Activated T-helper 2 cell treated with anti-CD3 and anti-CD28 coated beads, Interferon-gamma antibody, Interleukin-2, Interleukin-4, amounts not matched to agents 10 μg/mL and 5 μg/mL and 100 μg/mL, durations not matched to agents 14 hours and 24 hours and 36 hours (primary cell): ENCODE measurements at regions not wholly inside any gene's neighbourhood (a gene's known extent, or its start where the extent isn't known, plus 50 kb on each side); places are given as distances from the start of the nearest gene placed in this dataset.
A peak's percentile ranks its signal among the peaks of the same experiment; 100 is the strongest.

Experiments
- DNase-seq: peaks from one replicate; pipeline ENCODE4 v3.0.0; 2021; ENCODE audit warnings: low spot score
- H3K27ac Mint-ChIP-seq: one replicate; pipeline ENCODE4 v1.8.0; 2021; ENCODE audit warnings: mixed read lengths
- H3K27me3 Mint-ChIP-seq: one replicate; pipeline ENCODE4 v1.8.0; 2021; ENCODE audit warnings: low read depth, mixed read lengths
- H3K36me3 Mint-ChIP-seq: one replicate; pipeline ENCODE4 v1.8.0; 2021; ENCODE audit warnings: low read depth, mixed read lengths
- H3K4me1 Mint-ChIP-seq: one replicate; pipeline ENCODE4 v1.8.0; 2021; ENCODE audit warnings: low read depth, mixed read lengths
- H3K4me3 Mint-ChIP-seq: one replicate; pipeline ENCODE4 v1.8.0; 2021; ENCODE audit warnings: low read depth, mild to moderate bottlenecking, moderate library complexity, mixed read lengths
- H3K9me3 Mint-ChIP-seq: one replicate; pipeline ENCODE4 v1.8.0; 2021; ENCODE audit warnings: mixed read lengths
- intact Hi-C: fragments of 100-400 bp; cut with micrococcal nuclease; formaldehyde crosslinking; loops from one replicate; pipeline ENCODE4 v1.15.1; 2023

DNA sequence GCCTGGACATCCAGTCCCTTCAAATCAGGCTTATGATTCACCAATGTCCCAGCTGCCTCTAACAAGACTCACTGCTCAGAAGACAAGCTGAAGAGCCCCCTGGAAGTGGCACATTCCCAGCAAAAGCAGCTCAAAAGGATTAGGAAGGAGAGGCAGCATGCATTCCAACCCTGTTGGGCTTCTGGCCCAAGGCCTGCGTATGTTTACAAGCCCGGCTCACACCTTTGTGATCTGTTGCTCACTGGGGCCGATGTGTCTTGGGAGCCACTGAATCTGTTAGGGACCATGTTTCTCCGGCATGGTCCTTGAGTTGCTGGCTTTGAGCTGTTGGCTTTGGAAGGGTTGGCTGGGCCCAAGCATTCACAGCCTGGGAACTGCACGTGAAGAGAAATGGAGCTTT is 81.2 kb upstream of the C1orf174 start:
- Mint-ChIP-seq H3K4me3 (no peak overlapping the region), H3K9me3 (no peaks in the 10 kb centered on the region), H3K27ac (no peak overlapping the region), H3K27me3 (peaks cover 4% of the 10 kb centered on the region), H3K36me3 (no peaks in the 10 kb centered on the region), H3K4me1 (no peaks in the 10 kb centered on the region)
- intact Hi-C loops, result no loop called here
- no peak for DNase-seq

DNA sequence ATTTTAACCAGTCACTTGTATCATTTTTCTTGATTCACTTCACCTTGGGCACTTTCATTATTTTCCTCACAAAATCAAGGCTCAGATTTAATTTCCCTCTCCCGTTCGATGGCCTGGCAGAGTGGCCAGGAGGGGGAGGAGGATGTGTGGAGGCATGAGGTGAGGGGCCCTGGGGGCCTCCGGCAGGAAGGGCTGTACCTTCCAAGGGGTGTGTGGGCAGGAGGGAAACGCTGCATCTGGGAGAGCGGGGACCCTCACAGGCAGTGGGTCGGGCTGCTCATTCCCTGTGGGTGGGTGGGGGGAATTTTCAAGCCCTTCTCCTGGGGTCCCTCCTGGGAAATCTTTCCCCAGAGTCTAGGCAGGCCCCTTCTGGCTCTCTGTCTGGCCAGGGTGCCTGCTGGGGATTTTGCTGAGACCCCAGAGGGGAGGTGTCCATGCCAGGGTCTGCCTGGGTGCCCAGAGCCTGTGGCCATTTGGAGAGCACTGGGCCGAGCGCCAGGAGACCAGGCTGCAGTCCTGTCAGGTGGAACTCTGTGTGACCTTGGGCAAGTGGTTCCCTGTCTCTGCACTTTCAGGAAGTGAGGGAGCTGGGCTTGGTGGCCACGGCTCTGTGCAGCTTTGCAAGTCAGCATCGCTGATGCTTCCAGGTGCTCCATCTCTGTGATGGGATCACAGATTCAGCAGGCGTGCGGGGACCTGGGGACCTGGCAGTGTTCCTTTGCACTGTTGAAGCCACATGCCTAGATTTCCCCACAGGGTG is 81.9 kb upstream of the C1orf174 start:
- intact Hi-C loops, result no loop called here
- Mint-ChIP-seq H3K4me3 (no peak overlapping the region), H3K36me3 (no peaks in the 10 kb centered on the region), H3K27ac (no peak overlapping the region), H3K27me3 (peaks cover 4% of the 10 kb centered on the region), H3K4me1 (no peaks in the 10 kb centered on the region), H3K9me3 (no peaks in the 10 kb centered on the region)
- DNase-seq, result no peak

DNA sequence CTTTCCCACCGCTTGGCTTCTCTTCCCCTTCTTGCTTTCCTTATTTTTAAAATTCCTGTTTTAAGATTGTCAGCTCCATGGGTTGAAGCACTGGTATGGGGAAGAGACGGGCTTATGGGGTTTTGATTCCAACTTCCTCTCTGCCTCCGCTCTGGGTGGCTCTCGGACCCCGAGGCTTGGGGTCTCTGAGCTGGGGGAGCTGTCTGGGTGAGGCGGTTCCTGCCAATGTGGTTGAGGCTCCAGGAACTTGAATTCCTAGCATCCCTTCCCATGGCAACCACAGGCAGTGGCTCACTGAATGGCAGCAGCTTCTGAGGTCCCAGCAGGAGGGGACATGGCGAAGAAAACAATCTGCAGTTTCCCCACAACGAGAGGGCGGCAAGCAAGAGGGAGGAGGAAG is 83.1 kb upstream of the C1orf174 start:
- Mint-ChIP-seq H3K4me1 (no peaks in the 10 kb centered on the region), H3K27me3 (peaks cover 4% of the 10 kb centered on the region), H3K4me3 (no peak overlapping the region), H3K36me3 (no peaks in the 10 kb centered on the region), H3K9me3 (no peaks in the 10 kb centered on the region), H3K27ac (no peak overlapping the region)
- DNase-seq, result no peak
- intact Hi-C loops, result no loop called here

GRCh38 chr1:3984586-3984985 is 84.5 kb upstream of the C1orf174 start:
- H3K4me3 Mint-ChIP-seq, result no peak overlapping the region
- H3K36me3 Mint-ChIP-seq, result no peaks in the 10 kb centered on the region
- no peak for DNase-seq
- H3K9me3 Mint-ChIP-seq, result no peaks in the 10 kb centered on the region
- no peak overlapping the region for H3K27ac Mint-ChIP-seq
- intact Hi-C loops, result no loop called here
- no peaks in the 10 kb centered on the region for H3K4me1 Mint-ChIP-seq
- H3K27me3 Mint-ChIP-seq, result peaks cover 4% of the 10 kb centered on the region

- Mint-ChIP-seq H3K4me1 (no peaks in the 10 kb centered on the region), H3K4me3 (no peak overlapping the region), H3K27ac (no peak overlapping the region), H3K9me3 (peaks cover under 1% of the 10 kb centered on the region), H3K27me3 (peaks cover 4% of the 10 kb centered on the region), H3K36me3 (no peaks in the 10 kb centered on the region)
- intact Hi-C loops, result no loop called here
- no peak for DNase-seq
Observed at GRCh38 chr1:3986686-3987218, 86.7 kb upstream of the C1orf174 start.

- no peak overlapping the region for H3K27ac Mint-ChIP-seq
- H3K4me1 Mint-ChIP-seq, result no peaks in the 10 kb centered on the region
- peaks cover under 1% of the 10 kb centered on the region for H3K27me3 Mint-ChIP-seq
- H3K4me3 Mint-ChIP-seq, result no peak overlapping the region
- H3K36me3 Mint-ChIP-seq, result no peaks in the 10 kb centered on the region
- no peak for DNase-seq
- peaks cover 7% of the 10 kb centered on the region for H3K9me3 Mint-ChIP-seq
- intact Hi-C loops, result no loop called here
Observed at GRCh38 chr1:3987669-3988235, 87.7 kb upstream of the C1orf174 start.

DNA sequence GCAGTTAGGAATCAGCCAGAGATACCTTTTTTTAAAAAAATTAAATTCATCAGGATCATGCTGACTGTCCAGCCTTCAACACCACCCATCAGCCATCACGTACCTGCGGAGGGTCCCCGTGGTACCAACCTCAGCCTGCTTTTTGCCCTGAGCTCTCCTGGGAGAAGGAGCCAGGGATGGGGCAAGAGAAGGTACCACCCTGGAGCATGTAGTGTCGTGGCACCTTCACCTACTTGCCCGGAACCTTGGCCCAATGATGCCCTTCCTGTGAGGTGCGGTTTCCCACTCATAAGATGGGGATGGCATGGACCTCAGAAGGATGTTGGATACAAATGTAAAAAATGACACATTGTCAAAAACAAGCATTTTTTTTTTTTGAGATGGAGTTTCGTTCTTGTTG is 88.4 kb upstream of the C1orf174 start:
- no peak for DNase-seq
- H3K27ac Mint-ChIP-seq, result no peak overlapping the region
- H3K27me3 Mint-ChIP-seq, result no peaks in the 10 kb centered on the region
- no peaks in the 10 kb centered on the region for H3K4me1 Mint-ChIP-seq
- no peaks in the 10 kb centered on the region for H3K36me3 Mint-ChIP-seq
- H3K4me3 Mint-ChIP-seq, result no peak overlapping the region
- intact Hi-C loops, result no loop called here
- peaks cover 7% of the 10 kb centered on the region for H3K9me3 Mint-ChIP-seq

GRCh38 chr1:3989465-3989864 is 89.4 kb upstream of the C1orf174 start:
- intact Hi-C loops, result no loop called here

GRCh38 chr1:3992103-3992556 is 92.1 kb upstream of the C1orf174 start:
- peak overlapping the region; percentile 9 for H3K27ac Mint-ChIP-seq
- H3K4me3 Mint-ChIP-seq, result no peak overlapping the region
- intact Hi-C loops, result no loop called here
- no peaks in the 10 kb centered on the region for H3K4me1 Mint-ChIP-seq
- no peaks in the 10 kb centered on the region for H3K36me3 Mint-ChIP-seq
- H3K27me3 Mint-ChIP-seq, result no peaks in the 10 kb centered on the region
- no peak for DNase-seq
- H3K9me3 Mint-ChIP-seq, result peaks cover 7% of the 10 kb centered on the region

More at GRCh38 chr1:3989465-3989864, 89.4 kb upstream of the C1orf174 start:
- H3K36me3 Mint-ChIP-seq, result no peaks in the 10 kb centered on the region
- no peak overlapping the region for H3K4me3 Mint-ChIP-seq
- no peaks in the 10 kb centered on the region for H3K4me1 Mint-ChIP-seq
- H3K27ac Mint-ChIP-seq, result no peak overlapping the region
- DNase-seq, result no peak
- H3K27me3 Mint-ChIP-seq, result no peaks in the 10 kb centered on the region
- H3K9me3 Mint-ChIP-seq, result peaks cover 7% of the 10 kb centered on the region

- no peak overlapping the region for H3K27ac Mint-ChIP-seq
- H3K27me3 Mint-ChIP-seq, result no peaks in the 10 kb centered on the region
- intact Hi-C loops, result no loop called here
- no peaks in the 10 kb centered on the region for H3K4me1 Mint-ChIP-seq
- peaks cover 7% of the 10 kb centered on the region for H3K9me3 Mint-ChIP-seq
- H3K4me3 Mint-ChIP-seq, result no peak overlapping the region
- H3K36me3 Mint-ChIP-seq, result no peaks in the 10 kb centered on the region
- DNase-seq, result no peak
Observed at GRCh38 chr1:3992746-3993145, 92.7 kb upstream of the C1orf174 start.

GRCh38 chr1:3993619-3994375 is 93.7 kb upstream of the C1orf174 start:
- H3K27ac Mint-ChIP-seq, result no peak overlapping the region

GRCh38 chr1:3995141-3995780 is 95.2 kb upstream of the C1orf174 start:
- H3K27ac Mint-ChIP-seq, result no peak overlapping the region
- no peaks in the 10 kb centered on the region for H3K4me1 Mint-ChIP-seq
- no peak for DNase-seq
- peaks cover 7% of the 10 kb centered on the region for H3K9me3 Mint-ChIP-seq
- intact Hi-C loops, result no loop called here
- H3K4me3 Mint-ChIP-seq, result no peak overlapping the region
- H3K27me3 Mint-ChIP-seq, result no peaks in the 10 kb centered on the region
- no peaks in the 10 kb centered on the region for H3K36me3 Mint-ChIP-seq

More at GRCh38 chr1:3993619-3994375, 93.7 kb upstream of the C1orf174 start:
- no peaks in the 10 kb centered on the region for H3K27me3 Mint-ChIP-seq
- DNase-seq, result no peak
- H3K4me1 Mint-ChIP-seq, result no peaks in the 10 kb centered on the region
- no peak overlapping the region for H3K4me3 Mint-ChIP-seq
- intact Hi-C loops, result no loop called here
- peaks cover 7% of the 10 kb centered on the region for H3K9me3 Mint-ChIP-seq
- H3K36me3 Mint-ChIP-seq, result no peaks in the 10 kb centered on the region
